Caco-2 (cell line): ENCODE measurements at regions not wholly inside any gene's neighbourhood (a gene's known extent, or its start where the extent isn't known, plus 50 kb on each side); places are given as distances from the start of the nearest gene placed in this dataset.

Source experiments
- BruUV-seq: library from RNA; stranded (reverse); fragments of 400-500 nt; replicated peaks from 2 replicates; lab custom pipeline; 2021; lab: Mats Ljungman, UMichigan
- CTCF ChIA-PET: fragments of 300-600 bp; sonication (Branson Sonifier 250); formaldehyde crosslinking; loops from one replicate; lab custom pipeline; 2022; ENCODE audit warnings: antibody characterized with exemption; lab: Charles Lee
- POLR2A ChIA-PET: fragments of 300-600 bp; sonication (Branson Sonifier 250); formaldehyde crosslinking; loops from one replicate; lab custom pipeline; 2022; ENCODE audit warnings: antibody characterized with exemption; lab: Charles Lee
- DNase-seq, 2 experiments: peaks; one replicate each; pipeline versions ENCODE4 v3.0.0 to v3.0.0-alpha.2; 2020 to 2022
- H3K27me3 ChIP-seq: replicated peaks from 2 replicates; pipeline ENCODE4 v1.6.0; 2011; ENCODE audit warnings: low read length; ENCODE audit not compliant: control insufficient read depth, insufficient read depth
- H3K36me3 ChIP-seq: 2 replicates; pipeline ENCODE4 v1.5.1; 2011; ENCODE audit warnings: low read length; ENCODE audit not compliant: control insufficient read depth, insufficient read depth
- H3K4me1 ChIP-seq: fragments of 250-450 bp; sonication (Bioruptor Pico); 2 replicates; pipeline ENCODE4 v1.5.1; 2020; ENCODE audit warnings: mild to moderate bottlenecking
- H3K4me3 ChIP-seq: 2 replicates; pipeline ENCODE4 v1.5.1; 2011; ENCODE audit warnings: low read depth, mild to moderate bottlenecking, control low read depth, low read length
- H3K9me3 ChIP-seq: fragments of 250-450 bp; sonication (Bioruptor Pico); 2 replicates; pipeline ENCODE4 v1.5.1; 2020; ENCODE audit warnings: mild to moderate bottlenecking, moderate library complexity
- H3K27ac Mint-ChIP-seq: one replicate; pipeline ENCODE4 v1.8.0; 2022; ENCODE audit warnings: mixed read lengths; ENCODE audit not compliant: unreplicated experiment
- H3K27me3 Mint-ChIP-seq: one replicate; pipeline ENCODE4 v1.8.0; 2022; ENCODE audit warnings: mixed read lengths; ENCODE audit not compliant: insufficient read depth, unreplicated experiment
- H3K36me3 Mint-ChIP-seq: one replicate; pipeline ENCODE4 v1.8.0; 2022; ENCODE audit warnings: mild to moderate bottlenecking, mixed read lengths; ENCODE audit not compliant: insufficient read depth, unreplicated experiment
- H3K4me1 Mint-ChIP-seq: one replicate; pipeline ENCODE4 v1.8.0; 2022; ENCODE audit warnings: low read depth, mixed read lengths; ENCODE audit not compliant: unreplicated experiment
- H3K4me3 Mint-ChIP-seq: one replicate; pipeline ENCODE4 v1.8.0; 2022; ENCODE audit warnings: mild to moderate bottlenecking, moderate library complexity, mixed read lengths; ENCODE audit not compliant: unreplicated experiment
- H3K9me3 Mint-ChIP-seq: one replicate; pipeline ENCODE4 v1.8.0; 2022; ENCODE audit warnings: mixed read lengths; ENCODE audit not compliant: unreplicated experiment
- CTCF ChIP-seq, 2 experiments: fragments of 200-600 bp in 1 of 2; IDR thresholded peaks; 1 replicate in 1 of 2; 2 replicates in 1 of 2; pipeline versions ENCODE4 v1.5.1 to v1.8.0; 2011 to 2022; ENCODE audit warnings: antibody characterized with exemption in 1 of 2, control low read depth in 1 of 2, inconsistent platforms in 1 of 2, low read depth in 1 of 2, low read length in 1 of 2, mild to moderate bottlenecking in 1 of 2, moderate library complexity in 1 of 2; ENCODE audit not compliant: insufficient read depth in 1 of 2, severe bottlenecking in 1 of 2, unreplicated experiment in 1 of 2
- intact Hi-C: fragments of 100-400 bp; cut with micrococcal nuclease; formaldehyde crosslinking; loops from one replicate; pipeline ENCODE4 v1.10.0; 2022; ENCODE audit not compliant: unreplicated experiment

DNA sequence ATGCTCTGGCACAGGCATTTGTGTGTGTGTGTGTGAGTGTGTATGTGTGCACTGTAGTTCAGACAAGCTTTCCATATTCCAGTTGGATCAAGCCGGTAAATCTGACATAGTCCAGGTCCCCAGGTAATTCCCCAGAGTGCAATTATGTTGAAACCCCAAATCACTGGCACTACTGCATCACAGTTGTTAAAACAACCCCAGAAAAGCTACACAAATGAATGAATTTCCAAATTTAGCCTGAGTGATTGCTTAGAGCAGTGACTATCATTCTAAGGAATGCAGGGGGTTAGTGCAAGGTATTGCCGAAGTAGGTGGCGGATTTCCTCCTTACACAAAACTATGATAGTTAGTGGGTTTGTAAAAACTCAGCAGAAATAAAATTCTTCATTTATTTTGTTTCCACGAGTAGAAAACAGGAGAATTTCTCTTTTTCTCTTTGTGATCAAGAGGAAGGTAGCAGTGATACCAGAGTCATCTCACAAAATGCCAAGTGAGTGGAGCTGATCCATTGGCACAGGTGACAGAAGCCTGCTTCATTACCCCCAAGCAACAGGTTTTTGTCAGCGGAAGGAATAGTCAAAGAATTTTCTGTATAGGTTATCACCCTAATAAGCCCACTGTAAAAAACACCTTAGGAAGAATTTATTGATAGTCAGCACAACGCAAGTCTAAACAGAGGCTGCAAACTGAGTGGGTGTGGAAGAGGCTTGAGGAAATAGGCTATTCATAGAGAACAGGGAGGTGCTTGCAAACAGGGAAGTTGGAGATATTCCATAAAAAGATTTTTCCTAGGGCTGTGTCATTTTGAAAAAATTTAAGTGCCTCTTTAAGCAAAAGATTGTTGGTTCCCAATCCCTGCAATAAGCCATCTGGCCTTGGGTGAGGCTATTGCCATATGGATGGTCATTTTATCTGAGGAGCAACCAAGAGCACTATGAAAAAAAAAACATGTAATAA lies 385.1 kb downstream of the CHSY3 start:
- no peaks in the 10 kb centered on the region for H3K36me3 ChIP-seq
- CTCF ChIA-PET: no interaction called here
- no peak for DNase-seq
- H3K4me1 ChIP-seq: no peaks in the 10 kb centered on the region
- no peaks in the 10 kb centered on the region for H3K9me3 ChIP-seq
- peaks cover 14% of the 10 kb centered on the region for H3K9me3 Mint-ChIP-seq
- TF ChIP-seq CTCF (IDR thresholded peaks at IDR 0.05; ENCODE audit: insufficient read depth in 1 of 2, low read depth in 1 of 2, low read length in 1 of 2, severe bottlenecking in 1 of 2, unreplicated experiment in 1 of 2): no peak
- no peaks in the 10 kb centered on the region for H3K27me3 Mint-ChIP-seq
- H3K27ac Mint-ChIP-seq: no peak overlapping the region
- H3K36me3 Mint-ChIP-seq: no peaks in the 10 kb centered on the region
- H3K4me3 ChIP-seq: no peak overlapping the region
- intact Hi-C loops: no loop called here
- peaks cover 14% of the 10 kb centered on the region for H3K4me1 Mint-ChIP-seq
- H3K4me3 Mint-ChIP-seq: no peak overlapping the region
- POLR2A ChIA-PET: no interaction called here
- H3K27me3 ChIP-seq: no peaks in the 10 kb centered on the region
- BruUV-seq: no TSS peak

DNA sequence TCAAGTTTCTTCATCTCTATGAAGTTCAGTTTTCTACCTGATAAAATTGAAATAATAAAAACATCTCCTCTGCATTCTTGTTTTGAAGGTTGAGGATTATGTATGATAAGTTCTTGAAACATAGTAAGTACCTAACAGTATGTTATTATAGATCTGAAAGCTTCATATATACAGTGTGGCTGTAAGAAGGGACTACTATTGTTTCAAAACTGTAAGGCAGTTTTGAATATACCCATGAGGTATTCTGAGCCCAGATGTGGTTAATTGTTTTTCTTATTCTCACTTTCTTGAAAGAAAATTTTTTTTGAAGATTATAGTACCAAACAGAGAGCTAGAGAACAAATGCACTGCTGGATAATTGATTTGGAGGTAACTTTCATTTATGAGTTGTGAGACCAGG lies 383.2 kb downstream of the CHSY3 start:
- Histone ChIP-seq H3K4me3 (no peak overlapping the region), H3K4me1 (no peaks in the 10 kb centered on the region), H3K36me3 (no peaks in the 10 kb centered on the region), H3K27me3 (no peaks in the 10 kb centered on the region), H3K9me3 (no peaks in the 10 kb centered on the region)
- Mint-ChIP-seq H3K27me3 (no peaks in the 10 kb centered on the region), H3K27ac (no peak overlapping the region), H3K9me3 (peaks cover under 1% of the 10 kb centered on the region), H3K36me3 (no peaks in the 10 kb centered on the region), H3K4me3 (no peak overlapping the region), H3K4me1 (peaks cover 7% of the 10 kb centered on the region)
- CTCF ChIA-PET: no interaction called here
- no TSS peak for BruUV-seq
- no peak for TF ChIP-seq CTCF (IDR thresholded peaks at IDR 0.05; ENCODE audit: insufficient read depth in 1 of 2, low read depth in 1 of 2, low read length in 1 of 2, severe bottlenecking in 1 of 2, unreplicated experiment in 1 of 2)
- POLR2A ChIA-PET: no interaction called here
- intact Hi-C loops: no loop called here
- DNase-seq: no peak

GRCh38 chr5:130286971-130287370 lies 382.7 kb downstream of the CHSY3 start:
- no peaks in the 10 kb centered on the region for H3K4me1 ChIP-seq
- intact Hi-C loops: no loop called here
- ChIA-PET CTCF (no interaction called here), POLR2A (no interaction called here)
- H3K36me3 ChIP-seq: no peaks in the 10 kb centered on the region
- H3K4me3 Mint-ChIP-seq: no peak overlapping the region
- H3K27me3 ChIP-seq: no peaks in the 10 kb centered on the region
- TF ChIP-seq CTCF (IDR thresholded peaks at IDR 0.05; ENCODE audit: insufficient read depth in 1 of 2, low read depth in 1 of 2, low read length in 1 of 2, severe bottlenecking in 1 of 2, unreplicated experiment in 1 of 2): no peak
- no peak for DNase-seq
- H3K9me3 ChIP-seq: no peaks in the 10 kb centered on the region
- H3K36me3 Mint-ChIP-seq: no peaks in the 10 kb centered on the region
- no TSS peak for BruUV-seq
- no peak overlapping the region for H3K4me3 ChIP-seq
- H3K9me3 Mint-ChIP-seq: no peaks in the 10 kb centered on the region
- no peaks in the 10 kb centered on the region for H3K27me3 Mint-ChIP-seq
- peaks cover 3% of the 10 kb centered on the region for H3K4me1 Mint-ChIP-seq
- H3K27ac Mint-ChIP-seq: no peak overlapping the region
